HL-60 (cell line): ENCODE measurements at regions not wholly inside any gene's neighbourhood (a gene's known extent, or its start where the extent isn't known, plus 50 kb on each side); places are given as distances from the start of the nearest gene placed in this dataset.

Experiments
- POLR2AphosphoS5 ChIP-seq: IDR thresholded peaks from 2 replicates; pipeline ENCODE4 v1.6.1; 2012; ENCODE audit warnings: low read depth
- SPI1 ChIP-seq: IDR thresholded peaks from 2 replicates; pipeline ENCODE4 v1.6.1; 2012; ENCODE audit warnings: low read depth, mild to moderate bottlenecking, borderline replicate concordance

DNA sequence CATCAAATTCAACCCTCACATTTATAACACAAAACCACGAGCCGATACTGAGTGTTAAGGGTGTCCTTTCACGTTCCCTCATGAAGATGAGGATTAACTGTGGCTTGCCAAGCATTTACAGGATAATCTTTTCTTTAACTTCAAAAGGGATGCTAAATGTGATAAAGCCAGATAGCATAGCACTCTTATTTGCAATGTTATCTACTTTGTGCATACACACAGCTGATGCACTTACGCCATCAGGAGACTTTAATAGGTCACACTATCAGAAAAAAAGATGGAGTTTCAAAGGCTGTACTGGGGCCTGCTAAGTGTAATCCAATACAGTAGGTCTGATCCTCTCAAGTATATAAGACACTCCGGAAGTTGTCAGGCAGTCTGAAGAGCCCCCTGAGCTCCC lies 572.7 kb downstream of the PIK3C3 start:
- TF ChIP-seq POLR2AphosphoS5 (no peak), SPI1 (no peak)
